H9 (cell line): ENCODE measurements at regions not wholly inside any gene's neighbourhood (a gene's known extent, or its start where the extent isn't known, plus 50 kb on each side); places are given as distances from the start of the nearest gene placed in this dataset.

Experiments used
- DNase-seq: peaks from one replicate; pipeline ENCODE4 v3.0.0-alpha.2; 2017
- H2AFZ ChIP-seq: one replicate; pipeline ENCODE4 v1.6.1; 2013; ENCODE audit warnings: mild to moderate bottlenecking, low read length, control low read depth, moderate library complexity
- H2AK5ac ChIP-seq: 2 replicates; pipeline ENCODE4 v1.6.1; 2013; ENCODE audit warnings: low read length, control low read depth, mixed read lengths; ENCODE audit not compliant: insufficient read length
- H2BK120ac ChIP-seq: one replicate; pipeline ENCODE4 v1.6.1; 2013; ENCODE audit warnings: low read depth, mild to moderate bottlenecking, low read length, control low read depth, inconsistent platforms; ENCODE audit not compliant: poor library complexity, severe bottlenecking
- H2BK12ac ChIP-seq: 2 replicates; pipeline ENCODE4 v1.6.1; 2013; ENCODE audit warnings: low read length, control low read depth, mixed read lengths, low read depth; ENCODE audit not compliant: insufficient read length
- H2BK15ac ChIP-seq: 2 replicates; pipeline ENCODE4 v1.6.1; 2013; ENCODE audit warnings: low read depth, low read length, control low read depth
- H2BK20ac ChIP-seq: one replicate; pipeline ENCODE4 v1.6.1; 2013; ENCODE audit warnings: low read depth, mild to moderate bottlenecking, low read length, control low read depth, inconsistent platforms; ENCODE audit not compliant: poor library complexity, severe bottlenecking
- H2BK5ac ChIP-seq: 2 replicates; pipeline ENCODE4 v1.6.1; 2013; ENCODE audit warnings: low read length, control low read depth, mixed read lengths; ENCODE audit not compliant: insufficient read length
- H3K14ac ChIP-seq: 2 replicates; pipeline ENCODE4 v1.6.1; 2013; ENCODE audit warnings: low read length, control low read depth; ENCODE audit not compliant: insufficient read depth
- H3K18ac ChIP-seq: 2 replicates; pipeline ENCODE4 v1.6.1; 2013; ENCODE audit warnings: low read depth, mild to moderate bottlenecking, mixed read lengths, low read length, control low read depth; ENCODE audit not compliant: insufficient read length
- H3K23ac ChIP-seq: 2 replicates; pipeline ENCODE4 v1.6.1; 2013; ENCODE audit warnings: low read length, control low read depth, mixed read lengths, low read depth; ENCODE audit not compliant: insufficient read length
- H3K23me2 ChIP-seq: 2 replicates; pipeline ENCODE4 v1.6.1; 2013; ENCODE audit warnings: low read depth, mild to moderate bottlenecking, mixed read lengths, low read length, control low read depth; ENCODE audit not compliant: insufficient read length, poor library complexity, severe bottlenecking
- H3K27ac ChIP-seq: 2 replicates; pipeline ENCODE4 v1.5.1; 2013; ENCODE audit warnings: low read length, control low read depth, mixed read lengths, low read depth; ENCODE audit not compliant: insufficient read length
- H3K27me3 ChIP-seq: 2 replicates; pipeline ENCODE4 v1.6.1; 2013; ENCODE audit warnings: low read length, control low read depth, inconsistent platforms; ENCODE audit not compliant: insufficient read depth
- H3K4ac ChIP-seq: 2 replicates; pipeline ENCODE4 v1.6.1; 2013; ENCODE audit warnings: low read depth, mild to moderate bottlenecking, control low read depth, inconsistent platforms, low read length, moderate library complexity
- H3K4me1 ChIP-seq: 2 replicates; pipeline ENCODE4 v1.6.1; 2013; ENCODE audit warnings: low read length, control low read depth, inconsistent platforms; ENCODE audit not compliant: insufficient read depth
- H3K4me2 ChIP-seq: 2 replicates; pipeline ENCODE4 v1.6.1; 2013; ENCODE audit warnings: low read length, control low read depth, mixed read lengths; ENCODE audit not compliant: insufficient read length, insufficient read depth
- H3K56ac ChIP-seq: 2 replicates; pipeline ENCODE4 v1.6.1; 2013; ENCODE audit warnings: low read depth, mild to moderate bottlenecking, mixed read lengths, low read length, control low read depth; ENCODE audit not compliant: insufficient read length
- H3K79me1 ChIP-seq: 2 replicates; pipeline ENCODE4 v1.6.1; 2013; ENCODE audit warnings: low read depth, mild to moderate bottlenecking, moderate library complexity, low read length, control low read depth, inconsistent platforms; ENCODE audit not compliant: insufficient read depth, poor library complexity, severe bottlenecking
- H3K79me2 ChIP-seq: 2 replicates; pipeline ENCODE4 v1.6.1; 2013; ENCODE audit warnings: low read length, control low read depth, inconsistent platforms; ENCODE audit not compliant: insufficient read depth
- H3K9ac ChIP-seq: 2 replicates; pipeline ENCODE4 v1.6.1; 2013; ENCODE audit warnings: low read length, control low read depth, mixed read lengths; ENCODE audit not compliant: insufficient read length; ENCODE audit errors: extremely low read depth
- H3K9me3 ChIP-seq: one replicate; pipeline ENCODE4 v1.6.1; 2013; ENCODE audit warnings: low read depth, low read length, inconsistent platforms; ENCODE audit not compliant: control insufficient read depth
- H3T11ph ChIP-seq: one replicate; pipeline ENCODE4 v1.6.1; 2013; ENCODE audit warnings: mild to moderate bottlenecking, low read length, control low read depth, inconsistent platforms
- H4K20me1 ChIP-seq: one replicate; pipeline ENCODE4 v1.6.1; 2013; ENCODE audit not compliant: control insufficient read depth, insufficient read length, insufficient read depth
- H4K5ac ChIP-seq: 2 replicates; pipeline ENCODE4 v1.6.1; 2013; ENCODE audit warnings: low read depth, mild to moderate bottlenecking, mixed read lengths, low read length, control low read depth; ENCODE audit not compliant: insufficient read length
- H4K8ac ChIP-seq: replicated peaks from 2 replicates; pipeline ENCODE4 v1.6.1; 2013; ENCODE audit warnings: low read length, control low read depth, mixed read lengths, low read depth; ENCODE audit not compliant: insufficient read length
- H4K91ac ChIP-seq: 2 replicates; pipeline ENCODE4 v1.6.1; 2013; ENCODE audit warnings: low read depth, mild to moderate bottlenecking, moderate library complexity, mixed read lengths, low read length, control low read depth; ENCODE audit not compliant: insufficient read length
- H3K27ac Mint-ChIP-seq, 3 experiments: 2 replicates in 2 of 3; 3 replicates in 1 of 3; pipeline ENCODE4 v1.8.0; 2020 to 2021; ENCODE audit warnings: mixed read lengths in 3 of 3, mild to moderate bottlenecking in 1 of 3, moderate library complexity in 1 of 3
- H3K27me3 Mint-ChIP-seq: 2 replicates; pipeline ENCODE4 v1.8.0; 2021; ENCODE audit warnings: low read depth, mild to moderate bottlenecking, moderate library complexity, mixed read lengths
- H3K36me3 Mint-ChIP-seq, 3 experiments: 2 replicates in 2 of 3; 3 replicates in 1 of 3; pipeline ENCODE4 v1.8.0; 2020 to 2021; ENCODE audit warnings: low read depth in 3 of 3, mixed read lengths in 3 of 3; ENCODE audit not compliant: insufficient read depth in 1 of 3
- H3K4me1 Mint-ChIP-seq, 2 experiments: 2 replicates each; pipeline ENCODE4 v1.8.0; 2020; ENCODE audit warnings: mixed read lengths in 2 of 2
- H3K4me3 Mint-ChIP-seq, 2 experiments: 2 replicates in 1 of 2; 3 replicates in 1 of 2; pipeline ENCODE4 v1.8.0; 2020 to 2021; ENCODE audit warnings: mild to moderate bottlenecking in 2 of 2, mixed read lengths in 2 of 2, moderate library complexity in 1 of 2
- H3K9me3 Mint-ChIP-seq, 2 experiments: 2 replicates in 1 of 2; 3 replicates in 1 of 2; pipeline ENCODE4 v1.8.0; 2020; ENCODE audit warnings: mild to moderate bottlenecking in 2 of 2, mixed read lengths in 2 of 2, moderate library complexity in 1 of 2
- CTCF ChIP-seq: fragments of 200-600 bp; sonication (generic); conservative IDR thresholded peaks from 3 replicates; pipeline ENCODE4 v1.8.0; 2021; ENCODE audit warnings: antibody characterized with exemption, mild to moderate bottlenecking
- WGBS: extraction: QIAGEN DNeasy Blood & Tissue Kit; methylation state at CpG from one replicate; pipeline ENCODE4 v1.1.7; 2013; ENCODE audit warnings: missing lambda C conversion rate, low lambda C conversion rate, mixed read lengths; ENCODE audit not compliant: insufficient read length; ENCODE audit errors: extremely low coverage; 5-methylcytosine and 5-hydroxymethylcytosine counted together

- H4K20me1 ChIP-seq: no peaks in the 10 kb centered on the region
- H2AFZ ChIP-seq: no peak overlapping the region
- H3K18ac ChIP-seq: no peak overlapping the region
- H2BK5ac ChIP-seq: no peak overlapping the region
- no peak overlapping the region for H3K23ac ChIP-seq
- H3K56ac ChIP-seq: no peak overlapping the region
- Mint-ChIP-seq H3K4me1 (no peaks in the 10 kb centered on the region), H3K9me3 (no peaks in the 10 kb centered on the region), H3K4me3 (no peak overlapping the region; a peak in 1 of 5 replicates), H3K27me3 (no peaks in the 10 kb centered on the region), H3K27ac (peak overlapping the region in 1 of 3 experiments; percentile 61; a peak in 1 of 7 replicates), H3K36me3 (no peaks in the 10 kb centered on the region)
- H3K14ac ChIP-seq: no peak overlapping the region
- H3K79me2 ChIP-seq: no peaks in the 10 kb centered on the region
- no peak for TF ChIP-seq CTCF
- H3T11ph ChIP-seq: no peak overlapping the region
- no peaks in the 10 kb centered on the region for H3K4me1 ChIP-seq
- no peaks in the 10 kb centered on the region for H3K79me1 ChIP-seq
- no peak overlapping the region for H3K27ac ChIP-seq
- H3K9me3 ChIP-seq: no peaks in the 10 kb centered on the region
- no peaks in the 10 kb centered on the region for H3K23me2 ChIP-seq
- no peak overlapping the region for H4K8ac ChIP-seq
- H2BK12ac ChIP-seq: no peak overlapping the region
- no peak overlapping the region for H2BK15ac ChIP-seq
- no peak overlapping the region for H3K4me2 ChIP-seq
- no peak overlapping the region for H4K5ac ChIP-seq
- DNase-seq: no peak
- H2BK20ac ChIP-seq: no peak overlapping the region
- H2BK120ac ChIP-seq: no peak overlapping the region
- no peak overlapping the region for H3K4ac ChIP-seq
- no CpG with 5 or more reads among the region's 3 CpGs for WGBS
- H3K9ac ChIP-seq: no peak overlapping the region
- no peaks in the 10 kb centered on the region for H3K27me3 ChIP-seq
- no peak overlapping the region for H4K91ac ChIP-seq
- H2AK5ac ChIP-seq: no peak overlapping the region
Observed at GRCh38 chr6:141635621-141636020, 497.1 kb upstream of the GJE1 start.
